Activated naive CD8-positive, alpha-beta T cell treated with anti-CD3 and anti-CD28 coated beads, Interleukin-2, amount 50 U/mL, for 16 hours (primary cell): ENCODE measurements at regions not wholly inside any gene's neighbourhood (a gene's known extent, or its start where the extent isn't known, plus 50 kb on each side); places are given as distances from the start of the nearest gene placed in this dataset.
"Not testable (repeated sequence)": the region's sequence is repeated elsewhere in the genome, so short reads cannot be mapped to it uniquely, and the experiment has no call there.

ENCODE experiments used
- DNase-seq: peaks from one replicate; pipeline ENCODE4 v3.0.0-alpha.2; 2020; ENCODE audit warnings: low read depth, low spot score

DNA sequence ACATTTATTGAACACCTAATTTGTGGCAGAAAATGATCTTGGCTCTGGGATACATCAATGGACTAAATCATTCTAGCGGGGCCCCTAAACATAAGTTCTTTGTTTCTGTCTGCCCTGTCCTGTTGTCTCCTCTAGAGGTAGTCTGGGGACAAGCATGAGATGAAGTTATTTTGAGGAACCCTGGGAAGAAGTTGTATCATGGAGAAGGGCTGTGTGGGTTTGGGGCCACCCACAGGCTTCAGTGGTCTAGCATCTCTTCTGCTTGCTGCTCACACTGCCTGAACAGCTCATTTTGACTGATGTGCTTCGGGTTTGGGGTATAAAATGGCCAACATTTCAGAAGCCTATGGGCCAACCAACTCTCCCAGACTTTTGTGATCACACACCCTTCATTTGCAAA, 50.3 kb upstream of the OSBPL11 start:
- no peak for DNase-seq

DNA sequence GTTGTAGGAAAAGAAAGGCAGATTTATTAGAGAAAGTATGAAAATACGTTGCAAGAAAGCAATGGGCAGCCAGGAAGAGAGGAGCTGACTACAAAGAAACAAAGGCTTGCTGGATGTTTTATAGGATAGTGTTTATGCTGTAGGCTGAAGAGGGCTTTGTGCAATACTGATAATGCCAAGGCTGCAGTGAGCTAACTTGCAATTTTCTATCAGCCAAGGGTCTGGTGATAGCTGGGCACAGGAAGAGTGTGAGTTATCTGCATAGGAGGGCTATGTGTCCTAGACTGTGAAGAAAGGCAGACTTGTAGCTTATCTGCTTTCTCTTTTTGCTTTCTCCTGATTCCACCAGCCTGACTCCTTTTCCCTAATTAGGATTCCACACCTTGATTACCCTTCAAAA, 51.3 kb upstream of the OSBPL11 start:
- DNase-seq = no peak

DNA sequence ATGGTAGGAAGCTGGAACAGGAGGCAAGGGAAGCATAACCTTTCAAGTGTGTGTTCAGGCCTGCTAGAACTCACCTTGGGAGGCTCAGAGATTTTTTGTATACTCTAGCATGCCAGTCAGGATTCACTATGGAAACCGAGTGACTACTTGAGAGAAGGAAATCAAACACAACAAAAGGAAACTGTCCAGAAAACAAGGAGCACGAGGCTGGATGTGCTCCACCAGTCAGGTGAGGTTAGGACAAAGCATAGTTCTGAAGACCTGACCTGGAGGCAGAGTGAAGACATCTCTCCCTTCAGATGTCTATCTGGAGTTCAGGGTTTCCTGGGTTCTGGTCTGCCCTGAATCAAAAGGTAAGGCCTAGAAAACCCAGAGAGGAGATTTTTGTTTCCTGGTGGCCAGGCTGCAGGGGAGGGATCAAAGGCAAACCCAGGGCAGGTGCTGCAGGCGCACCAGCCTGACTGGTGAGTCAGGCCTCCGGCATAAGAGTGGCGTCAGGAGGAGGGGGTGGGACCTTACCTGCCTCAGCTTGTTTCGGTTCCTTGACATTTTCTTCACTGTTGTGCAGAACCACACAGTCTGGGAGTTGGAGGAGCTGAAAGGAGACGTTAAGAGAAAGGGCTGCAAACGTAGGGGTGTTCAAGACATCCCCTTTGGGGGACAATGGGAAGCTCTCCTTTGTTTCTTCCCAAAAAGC, 52.2 kb upstream of the OSBPL11 start:
- no peak for DNase-seq

DNA sequence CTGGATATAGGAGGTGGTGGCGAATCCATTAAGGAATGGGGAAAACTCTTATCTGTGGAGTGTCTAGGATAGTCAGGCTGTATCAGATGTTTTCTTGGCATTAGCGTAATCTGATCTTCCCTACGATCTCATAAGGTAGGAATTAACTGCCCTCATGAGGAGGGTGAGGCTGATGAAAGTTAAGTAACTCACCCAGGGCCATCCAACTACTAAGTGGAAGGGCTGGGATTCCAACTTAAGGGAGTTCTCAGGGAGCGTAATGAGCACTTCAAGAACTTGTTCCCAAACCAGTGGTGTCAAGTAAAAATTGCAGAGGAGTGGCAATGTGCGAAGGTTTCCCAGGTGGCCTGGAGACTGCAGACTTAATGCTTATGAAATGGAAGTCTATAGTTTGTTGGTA, 55.9 kb upstream of the OSBPL11 start:
- no peak for DNase-seq

DNA sequence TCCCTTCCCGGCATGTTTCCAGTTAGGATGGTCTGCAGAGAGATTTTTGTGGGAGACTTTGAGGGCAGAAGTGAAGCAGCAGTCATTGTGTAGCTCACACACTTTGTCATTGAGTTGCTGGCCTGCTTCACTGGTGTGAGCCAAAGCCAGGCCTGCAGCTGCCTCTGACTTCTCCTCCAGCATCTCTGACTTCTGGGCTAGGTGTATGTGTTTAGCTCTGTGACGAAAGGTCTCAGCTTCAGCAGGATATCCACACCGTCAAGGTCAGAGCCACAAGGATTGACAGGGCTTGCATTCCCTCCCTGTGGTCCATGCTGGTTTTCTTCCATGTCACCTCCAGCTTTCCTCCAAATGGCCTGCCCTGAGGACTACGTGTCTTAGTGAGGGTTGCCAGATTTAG, 57.1 kb upstream of the OSBPL11 start:
- DNase-seq = no peak

DNA sequence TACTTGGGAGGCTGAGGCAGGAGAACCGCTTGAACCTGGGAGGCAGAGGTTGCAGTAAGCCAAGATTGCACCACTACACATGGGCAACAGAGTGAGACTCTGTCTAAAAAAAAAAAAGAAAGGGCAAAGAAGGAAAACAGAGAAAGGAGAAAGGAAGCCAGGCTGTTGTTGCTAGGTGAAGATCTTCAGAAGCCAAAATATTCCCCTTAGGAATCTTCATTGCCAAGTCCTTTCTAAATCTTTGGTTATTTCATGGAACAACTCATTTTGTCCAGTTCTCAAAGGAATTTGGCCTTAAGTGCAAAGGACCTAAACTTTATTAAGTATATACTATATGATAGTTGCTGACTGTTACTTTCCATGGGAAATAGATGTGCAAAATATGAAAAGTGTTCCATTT, 59.2 kb upstream of the OSBPL11 start:
- no peak for DNase-seq

DNA sequence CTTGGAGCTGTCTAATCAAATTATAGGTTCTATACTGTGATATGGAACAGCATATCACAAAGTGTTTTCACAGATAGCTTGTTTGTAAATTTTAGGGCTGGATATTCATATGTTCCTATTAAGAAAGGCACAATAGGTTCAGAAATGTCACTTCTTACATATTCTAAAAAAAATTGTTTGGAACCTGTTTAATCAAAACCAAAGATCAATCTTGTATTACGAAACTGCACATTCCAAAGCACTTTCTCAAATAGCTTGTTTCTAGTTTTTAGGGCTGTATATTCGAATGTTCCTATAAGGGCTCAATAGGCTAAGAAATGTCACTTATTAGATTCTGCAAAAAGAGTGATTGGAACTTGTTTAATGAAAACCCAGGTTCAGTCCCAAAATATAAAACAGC, 67.4 kb upstream of the OSBPL11 start:
- no peak for DNase-seq

DNA sequence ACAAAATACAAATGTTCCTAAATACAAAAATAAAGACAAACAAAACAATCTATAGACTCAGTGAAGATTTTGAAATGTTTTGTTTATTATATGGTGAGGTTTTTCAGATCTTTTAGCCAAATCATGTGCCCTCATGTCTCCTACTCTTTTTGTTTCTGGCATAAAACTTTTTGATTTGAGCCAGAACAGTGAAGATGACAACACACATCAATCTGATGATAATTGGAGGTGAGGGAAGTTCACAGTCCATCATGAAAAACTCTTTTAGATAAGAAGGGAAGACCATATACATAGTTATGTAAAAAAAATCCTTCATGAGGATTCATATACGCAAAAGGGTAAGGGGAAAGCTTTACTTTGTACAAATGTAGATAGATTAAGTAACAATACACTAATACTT, 75.1 kb upstream of the OSBPL11 start:
- no peak for DNase-seq

DNA sequence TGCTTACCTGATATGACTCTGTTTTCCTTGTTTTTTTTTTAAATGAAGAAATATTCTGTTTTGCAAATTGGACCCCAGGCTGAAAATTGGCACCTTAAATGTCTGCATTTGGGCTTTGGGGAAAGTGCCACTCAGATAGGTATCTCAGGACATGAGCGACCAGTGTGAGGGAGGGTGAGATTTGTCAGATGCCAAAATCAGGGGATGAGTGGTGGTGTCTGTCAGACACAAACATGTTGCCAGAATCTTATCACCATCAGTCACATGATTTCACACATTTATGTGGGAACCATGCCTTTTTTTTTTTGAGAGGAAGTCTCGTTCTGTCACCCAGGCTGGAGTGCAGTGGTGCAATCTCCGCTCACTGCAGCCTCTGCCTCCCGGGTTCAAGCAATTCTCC, 75.6 kb upstream of the OSBPL11 start:
- no peak for DNase-seq

DNA sequence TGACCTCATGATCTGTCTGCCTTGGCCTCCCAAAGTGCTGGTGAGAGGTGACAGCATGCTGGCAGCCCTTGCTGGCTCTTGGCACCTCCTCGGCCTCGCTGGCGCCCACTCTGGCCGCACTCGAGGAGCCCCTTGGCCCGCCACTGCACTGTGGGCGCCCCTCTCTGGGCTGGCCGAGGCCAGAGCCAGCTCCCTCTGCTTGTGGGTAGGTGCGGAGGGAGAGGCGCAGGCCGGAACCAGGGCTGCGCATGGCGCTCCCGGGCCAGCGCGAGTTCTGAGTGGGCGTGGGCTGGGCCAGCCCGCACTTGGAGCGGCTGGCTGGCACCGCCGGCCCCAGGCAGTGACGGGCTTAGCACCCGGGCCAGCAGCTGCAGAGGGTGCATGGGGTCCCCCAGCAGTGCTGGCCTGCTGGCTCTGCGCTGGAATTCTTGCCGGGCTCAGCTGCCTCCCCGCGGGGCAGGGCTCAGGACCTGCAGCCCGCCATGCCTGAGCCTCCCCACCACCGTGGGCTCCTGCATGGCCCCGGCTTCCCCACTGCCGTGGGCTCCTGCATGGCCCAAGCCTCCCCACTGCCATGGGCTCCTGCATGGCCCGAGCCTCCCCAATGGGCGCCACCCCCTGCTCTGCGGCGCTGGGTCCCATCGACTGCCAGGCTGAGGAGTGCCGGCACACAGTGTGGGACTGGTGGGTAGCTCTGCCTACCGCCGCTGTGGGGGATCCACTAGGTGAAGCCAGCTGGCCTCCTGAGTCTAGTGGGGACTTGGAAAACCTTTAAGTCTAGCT, 76.4 kb upstream of the OSBPL11 start:
- no peak for DNase-seq

DNA sequence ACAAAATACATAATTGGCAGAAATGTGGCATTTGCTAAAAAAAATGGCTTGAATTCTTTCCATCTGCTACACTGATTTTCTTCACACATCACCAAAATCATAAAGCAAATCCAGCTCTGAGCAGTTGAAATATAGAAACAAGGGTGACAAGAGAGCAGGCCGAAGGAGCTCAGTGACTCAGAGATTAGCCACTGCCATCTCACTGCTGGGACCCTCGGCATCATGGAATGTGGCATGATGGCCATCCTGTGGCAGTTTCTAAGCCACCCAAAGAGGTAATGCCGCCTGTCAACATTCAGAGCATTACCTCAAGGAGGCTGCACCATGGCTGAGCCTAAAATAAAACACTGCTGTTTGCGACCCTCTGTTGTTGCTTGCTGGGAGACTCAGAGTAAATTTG, 80.5 kb upstream of the OSBPL11 start:
- DNase-seq = no peak

DNA sequence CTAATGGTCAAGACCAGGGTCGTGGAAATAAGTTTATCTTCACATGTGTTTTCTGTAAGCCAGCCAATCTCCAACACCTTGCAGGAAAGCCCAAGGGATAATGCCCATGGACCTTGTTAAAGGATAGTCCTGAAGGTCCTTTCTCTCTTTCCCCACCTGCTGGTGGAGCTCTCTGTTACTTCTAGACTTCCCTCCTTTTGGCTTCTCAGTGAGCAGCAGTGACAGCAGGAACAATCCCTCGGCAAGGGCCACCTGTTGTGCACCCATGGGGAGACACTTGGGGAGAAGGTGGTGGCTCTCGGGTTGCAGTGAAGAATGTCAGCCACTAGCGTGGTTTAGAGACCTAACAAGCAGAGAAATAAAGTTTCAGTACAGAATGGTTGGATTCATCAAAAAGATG, 84.0 kb upstream of the OSBPL11 start:
- DNase-seq = no peak

DNA sequence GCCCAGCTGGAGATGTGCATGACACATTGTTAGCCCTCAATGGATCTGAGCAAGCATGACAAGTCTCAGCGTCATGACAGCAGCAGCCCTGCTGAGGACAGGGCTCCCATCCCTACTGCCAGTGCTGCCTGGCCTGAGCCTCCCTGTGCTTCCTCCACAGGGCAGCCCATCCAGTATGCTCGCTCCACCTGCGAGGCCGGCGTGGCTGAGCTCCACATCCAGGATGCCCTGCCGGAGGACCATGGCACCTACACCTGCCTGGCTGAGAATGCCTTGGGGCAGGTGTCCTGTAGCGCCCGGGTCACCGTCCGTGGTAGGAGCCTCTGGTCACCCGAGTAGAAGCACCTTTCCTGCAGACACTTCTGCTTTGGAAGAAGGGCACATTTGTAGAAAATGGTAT, 85.8 kb upstream of the OSBPL11 start:
- DNase-seq = no peak

DNA sequence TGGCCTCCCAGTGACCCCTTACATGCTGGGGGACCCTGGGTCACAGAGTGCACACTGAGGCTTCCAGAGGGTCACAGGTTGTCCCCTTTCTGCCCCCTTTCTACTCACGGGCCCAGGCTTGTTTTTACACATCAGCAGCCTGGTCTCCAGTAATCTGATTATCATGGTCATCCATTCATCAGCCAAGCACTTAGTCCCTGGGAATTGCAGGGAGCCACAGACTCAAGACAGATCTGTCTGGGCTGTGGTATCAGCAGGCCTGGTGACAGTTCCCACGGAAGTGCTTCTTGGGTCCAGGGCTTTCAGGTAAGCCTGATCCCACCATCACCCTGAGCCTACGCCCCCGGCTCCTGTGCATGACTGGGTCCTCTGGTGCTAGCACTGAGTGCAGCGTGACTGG, 86.6 kb upstream of the OSBPL11 start:
- not testable (repeated sequence) for DNase-seq

DNA sequence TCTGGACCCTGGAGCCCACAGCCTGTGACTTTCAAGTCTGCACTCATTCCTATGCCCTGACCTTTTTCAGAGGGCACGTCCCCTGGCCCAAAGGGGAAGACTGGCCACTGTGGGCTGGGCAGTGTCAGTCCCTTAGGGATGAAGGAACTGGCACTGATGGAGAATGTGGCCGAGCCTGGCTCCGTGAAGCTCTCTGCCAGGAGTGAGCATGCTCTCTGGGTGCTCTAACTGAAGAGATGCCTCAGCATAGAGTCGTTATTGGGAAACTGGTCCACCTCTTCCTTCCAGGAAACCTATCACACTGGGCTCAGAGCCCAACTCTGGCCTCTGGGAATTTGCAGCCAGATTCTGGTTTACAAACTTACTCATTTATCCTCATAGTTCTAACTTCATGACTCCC, 87.3 kb upstream of the OSBPL11 start:
- not testable (repeated sequence) for DNase-seq

DNA sequence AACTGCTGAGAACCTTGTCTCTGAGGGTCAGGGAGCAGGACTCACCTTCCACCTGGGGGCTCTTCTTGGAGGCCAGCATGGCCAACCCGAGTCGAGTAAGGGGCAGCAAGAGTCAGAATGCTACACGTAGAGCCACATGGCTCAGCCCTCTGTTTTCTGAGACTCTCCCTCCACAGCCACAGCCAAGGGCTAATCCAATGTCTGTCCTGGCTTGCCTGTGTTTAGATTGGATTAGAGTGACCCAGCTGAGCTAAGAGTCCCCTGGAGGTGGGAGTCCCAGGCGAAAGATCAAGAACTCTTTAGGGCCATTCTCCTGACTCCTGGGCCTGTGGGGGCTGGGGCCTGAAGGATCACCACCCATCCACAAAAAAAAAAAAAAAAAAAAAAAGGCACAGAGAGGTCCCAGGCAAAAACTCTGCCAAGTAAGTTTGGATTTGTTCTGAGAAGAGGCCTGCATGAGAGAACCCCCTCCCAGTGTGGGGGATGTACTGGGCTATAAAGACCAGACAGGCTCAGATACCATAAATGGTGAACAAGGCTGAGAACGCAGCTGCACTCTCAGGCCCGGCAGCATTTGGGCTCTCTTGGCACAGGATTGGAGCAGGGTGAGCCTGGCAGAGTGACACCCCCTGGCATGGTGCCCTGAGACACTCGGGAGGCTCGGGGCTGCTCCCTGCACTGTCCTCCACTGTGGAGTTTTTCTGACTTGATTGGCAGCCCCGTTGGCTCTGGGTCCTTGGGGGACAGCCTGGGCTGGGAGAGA, 88.0 kb upstream of the OSBPL11 start:
- DNase-seq = no peak

DNA sequence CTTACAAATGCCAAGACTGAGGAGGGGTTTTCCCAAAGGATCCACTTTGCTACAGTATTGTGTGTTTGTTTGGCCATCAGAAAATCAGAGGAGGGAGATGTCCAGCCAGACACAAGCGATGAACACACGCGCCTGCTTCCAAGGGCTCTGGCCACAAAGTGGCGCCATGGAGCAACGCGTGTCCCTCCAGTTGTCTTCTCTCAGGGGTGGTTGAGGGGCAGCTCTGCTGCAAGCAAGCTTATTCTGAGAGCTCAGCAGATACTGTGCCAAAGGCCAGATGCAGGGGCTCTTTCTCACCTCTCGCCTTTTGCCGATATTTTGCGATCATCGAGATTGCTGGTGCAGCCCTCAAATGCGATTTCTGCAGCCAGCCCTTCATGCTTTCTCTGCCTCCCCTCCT, 88.9 kb upstream of the OSBPL11 start:
- DNase-seq = no peak

DNA sequence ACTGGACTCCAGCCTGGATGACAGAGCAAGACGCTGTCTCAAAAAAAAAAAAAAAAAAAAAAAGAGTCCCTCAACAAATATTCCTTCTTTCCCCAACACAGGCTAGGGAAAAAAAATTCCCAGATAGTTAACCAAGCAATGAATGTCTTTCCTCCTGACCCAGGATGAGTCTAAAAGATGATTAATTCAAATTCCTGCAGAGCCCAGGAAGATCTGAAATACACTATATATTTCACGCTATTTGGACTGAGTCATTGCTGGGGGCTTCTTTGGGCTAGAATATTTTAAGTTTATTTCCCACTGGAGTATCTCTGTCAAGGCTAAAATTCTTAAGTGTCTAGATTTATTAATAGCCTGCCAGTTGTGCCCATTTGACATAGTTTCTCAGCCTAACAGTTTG, 90.4 kb upstream of the OSBPL11 start:
- not testable (repeated sequence) for DNase-seq

DNA sequence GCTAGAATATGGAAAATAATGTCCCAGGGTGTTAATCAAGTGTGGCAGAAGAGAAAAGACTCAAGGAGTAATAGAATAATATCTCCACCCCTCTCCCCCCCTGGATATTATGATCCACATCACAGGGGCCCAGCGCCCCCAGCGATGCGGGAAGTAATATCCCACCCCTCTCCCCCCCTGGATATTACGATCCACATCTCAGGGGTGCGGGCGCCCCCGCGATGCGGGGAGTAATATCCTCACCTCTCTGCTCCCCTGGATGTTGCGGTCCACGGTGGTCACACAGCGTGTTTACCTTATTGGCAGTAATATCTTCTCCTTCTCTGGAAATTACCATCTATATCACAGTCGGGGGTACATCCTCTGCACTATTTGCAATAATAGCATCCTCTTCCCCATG, 97.1 kb upstream of the OSBPL11 start:
- no peak for DNase-seq

DNA sequence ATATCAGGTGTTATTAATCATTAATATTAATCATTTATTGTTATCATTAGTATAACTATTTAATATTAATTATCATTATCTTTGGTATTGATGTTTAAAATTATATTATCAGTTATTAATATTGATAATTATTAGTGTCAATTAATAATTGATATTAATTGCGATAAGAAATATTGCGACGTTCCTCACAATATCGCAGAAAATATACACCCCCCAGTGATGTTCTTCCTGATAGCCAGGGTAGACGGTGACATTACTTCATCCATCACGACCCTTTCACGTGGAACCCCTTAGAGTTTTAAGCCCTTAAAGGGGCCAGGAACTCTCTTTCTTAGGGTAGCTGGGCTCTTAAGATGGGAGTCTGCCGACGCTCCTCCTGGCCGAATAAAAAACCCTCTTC, 98.6 kb upstream of the OSBPL11 start:
- DNase-seq = no peak

DNA sequence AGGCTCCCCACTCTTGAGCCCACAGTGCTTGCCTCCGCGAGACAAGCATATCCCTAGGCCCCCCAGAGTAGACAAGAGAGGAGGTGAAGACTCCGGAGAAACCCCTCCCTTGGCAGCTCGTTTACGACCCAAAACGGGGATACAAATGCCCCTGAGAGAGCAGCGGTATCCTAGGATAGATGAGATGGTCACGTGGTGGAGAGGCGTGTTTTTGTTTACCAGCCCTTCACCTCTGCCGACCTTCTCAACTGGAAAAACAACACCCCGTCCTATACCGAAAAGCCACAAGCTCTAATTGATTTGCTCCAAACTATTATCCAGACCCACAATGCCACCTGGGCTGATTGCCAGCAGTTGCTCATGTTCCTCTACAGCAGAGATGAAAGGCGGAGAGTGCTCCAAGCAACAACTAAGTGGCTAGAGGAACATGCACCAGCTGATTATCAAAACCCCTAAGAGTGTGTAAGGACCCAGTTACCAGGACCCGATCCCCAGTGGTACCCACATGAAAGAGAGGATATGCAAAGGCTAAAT, 99.5 kb upstream of the OSBPL11 start:
- no peak for DNase-seq

DNA sequence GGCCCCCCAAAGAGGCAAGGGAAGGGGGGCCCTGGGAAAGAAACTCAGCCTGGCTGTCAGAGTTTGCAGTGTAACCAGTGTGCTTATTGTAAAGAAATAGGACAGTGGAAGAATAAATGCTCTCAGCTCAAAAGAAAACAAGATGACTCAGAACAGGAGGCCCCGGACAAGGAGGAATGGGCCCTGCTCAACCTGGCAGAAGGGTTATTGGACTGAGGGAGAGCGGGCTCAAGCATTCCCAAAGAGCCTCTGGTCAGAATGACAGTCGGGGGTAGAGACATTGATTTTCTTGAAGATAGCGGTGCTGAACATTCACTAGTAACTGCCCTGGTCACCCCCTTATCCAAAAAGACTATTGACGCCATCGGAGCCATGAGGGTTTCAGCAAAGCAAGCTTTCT, 100.4 kb upstream of the OSBPL11 start:
- DNase-seq = no peak
